Superior temporal gyrus (tissue), 1 donor: ENCODE measurements at regions not wholly inside any gene's neighbourhood (a gene's known extent, or its start where the extent isn't known, plus 50 kb on each side); places are given as distances from the start of the nearest gene placed in this dataset.

Experiments
- DNase-seq: peaks from one replicate; pipeline ENCODE4 v3.0.0-alpha.2; 2016; ENCODE audit errors: extremely low spot score

DNA sequence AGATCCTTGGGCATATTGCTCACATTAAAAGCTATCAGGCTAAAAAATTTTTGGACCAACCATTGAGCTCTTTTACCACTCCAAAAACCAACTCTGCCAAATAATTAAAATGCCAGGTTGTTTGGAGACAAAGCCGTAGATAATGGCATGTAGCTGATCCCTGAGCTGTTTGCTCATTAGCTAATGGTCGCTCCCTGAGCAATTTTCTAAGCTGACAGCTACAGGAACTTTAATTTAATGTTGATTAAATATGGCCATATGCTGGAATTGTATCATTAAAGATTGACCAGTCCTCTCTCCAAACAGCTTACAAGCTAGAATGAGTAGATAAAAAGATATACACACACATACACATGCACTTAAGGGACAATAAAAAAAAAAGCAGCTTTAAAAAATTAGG is 216.2 kb upstream of the ARHGAP20 start:
- DNase-seq, result no peak

DNA sequence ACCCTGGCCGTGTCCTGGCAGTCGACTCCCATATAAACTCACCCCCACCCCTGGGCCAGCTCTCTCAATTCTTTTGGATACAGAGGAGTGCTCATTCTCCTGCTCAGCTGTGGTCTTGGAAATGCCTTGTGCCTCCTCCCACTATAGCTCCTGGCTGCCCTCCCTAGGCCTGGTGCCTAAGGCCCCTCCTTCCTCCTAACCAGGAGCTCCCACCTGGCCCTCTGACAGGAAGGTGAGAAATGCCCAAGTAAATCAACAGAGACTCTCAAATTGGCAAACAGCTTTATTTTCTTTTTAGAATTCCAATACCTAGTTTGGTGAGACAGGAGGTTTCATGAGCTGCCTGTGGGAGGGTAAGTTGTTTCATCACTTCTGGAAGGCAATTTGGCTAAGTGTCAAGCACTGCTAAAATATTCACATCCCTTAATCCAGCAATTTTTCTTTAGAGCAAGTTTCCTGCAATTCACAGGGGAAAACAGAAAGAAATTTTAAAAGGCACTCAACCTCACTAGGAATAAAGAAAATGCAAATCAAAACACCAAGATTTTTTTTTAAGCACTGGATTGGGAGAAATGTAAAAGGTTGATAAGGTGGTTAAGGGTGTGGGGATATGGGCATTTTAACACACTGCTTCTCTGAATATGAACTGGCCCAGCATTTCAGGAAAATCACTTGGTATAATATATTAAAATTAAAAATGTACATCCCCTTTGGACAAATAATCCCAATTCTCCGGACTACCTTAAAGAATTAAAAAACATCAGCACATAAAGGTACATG is 209.7 kb upstream of the ARHGAP20 start:
- peak; percentile 43 for DNase-seq

DNA sequence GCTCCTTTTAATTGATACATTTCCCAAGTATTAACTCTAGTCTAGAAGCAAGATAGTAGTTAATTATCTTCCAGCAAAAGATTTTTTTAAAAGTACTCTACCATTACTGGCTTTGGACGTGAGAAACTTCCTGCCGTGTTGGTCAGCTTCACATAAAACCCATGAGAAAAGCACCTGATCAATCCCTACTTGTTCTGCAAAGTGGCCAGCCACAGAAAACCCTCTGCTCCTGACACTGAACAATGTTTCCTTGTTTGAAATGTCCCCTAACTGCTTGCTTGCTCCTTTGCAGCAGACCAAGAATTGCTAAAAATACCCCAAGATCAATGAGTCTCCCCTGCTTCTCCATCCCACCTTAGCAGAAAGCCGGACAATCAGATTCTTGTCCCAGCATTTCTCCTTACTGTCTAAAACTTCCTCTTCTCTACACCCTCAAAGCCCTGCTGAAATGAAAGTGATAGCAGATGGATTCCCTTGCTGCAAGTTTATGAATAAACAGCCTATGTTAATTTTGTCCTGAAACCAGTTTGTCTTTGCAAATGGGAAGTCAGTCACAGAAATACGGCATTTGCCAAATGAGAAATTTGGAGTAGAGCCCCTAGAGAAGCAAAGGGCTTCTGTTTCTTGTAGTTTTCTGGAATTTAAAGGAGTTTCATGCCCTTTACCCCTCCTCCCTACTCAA is 207.1 kb upstream of the ARHGAP20 start:
- no peak for DNase-seq

DNA sequence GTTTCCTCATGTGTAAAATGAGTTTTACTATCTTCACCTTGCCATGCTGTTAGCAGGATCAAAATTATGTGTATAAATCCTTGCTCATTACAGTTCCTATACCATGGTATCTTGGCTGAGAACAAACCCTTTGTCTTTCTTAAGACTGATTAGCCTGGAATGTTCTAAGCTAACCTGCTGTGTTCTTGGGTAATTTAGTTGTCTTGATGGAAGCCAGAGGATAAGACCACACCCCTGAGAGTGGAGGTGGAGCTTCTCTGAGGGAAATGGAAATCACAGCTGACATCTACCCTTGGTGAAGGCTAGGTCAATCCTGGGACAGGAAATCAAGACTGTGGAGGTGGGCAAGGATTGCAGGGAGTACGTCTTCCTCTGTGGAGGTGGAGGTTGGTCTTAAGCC is 206.1 kb upstream of the ARHGAP20 start:
- no peak for DNase-seq

- DNase-seq, result no peak
Measured at GRCh38 chr11:110912437-110912836, 200.2 kb upstream of the ARHGAP20 start.

- no peak for DNase-seq
Measured at GRCh38 chr11:110910384-110910783, 198.1 kb upstream of the ARHGAP20 start.

DNA sequence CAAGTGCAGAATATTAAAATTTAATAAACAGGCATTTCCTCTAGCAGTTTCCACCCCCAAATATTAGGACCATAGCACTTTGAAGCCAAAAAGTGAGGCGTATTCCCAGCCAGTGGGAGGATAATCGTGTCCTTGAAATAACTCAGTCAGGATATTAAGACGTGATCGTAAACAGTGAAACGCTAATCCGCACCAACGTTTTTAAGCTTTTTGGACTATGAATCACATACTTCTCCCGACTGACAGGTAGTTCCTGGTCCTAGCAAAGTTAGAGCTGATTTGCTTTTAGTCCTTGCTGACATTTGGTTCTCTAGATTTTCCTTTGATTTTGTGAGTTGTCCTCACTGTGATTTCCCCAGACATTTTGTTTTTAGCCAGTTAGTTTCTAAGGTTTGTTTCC is 197.1 kb upstream of the ARHGAP20 start:
- DNase-seq, result no peak

- peak; percentile 21 for DNase-seq
Measured at GRCh38 chr11:110908401-110909105, 196.3 kb upstream of the ARHGAP20 start.

GRCh38 chr11:110907629-110908028 is 195.4 kb upstream of the ARHGAP20 start:
- DNase-seq, result no peak

GRCh38 chr11:110903830-110904229 is 191.6 kb upstream of the ARHGAP20 start:
- DNase-seq, result no peak

DNA sequence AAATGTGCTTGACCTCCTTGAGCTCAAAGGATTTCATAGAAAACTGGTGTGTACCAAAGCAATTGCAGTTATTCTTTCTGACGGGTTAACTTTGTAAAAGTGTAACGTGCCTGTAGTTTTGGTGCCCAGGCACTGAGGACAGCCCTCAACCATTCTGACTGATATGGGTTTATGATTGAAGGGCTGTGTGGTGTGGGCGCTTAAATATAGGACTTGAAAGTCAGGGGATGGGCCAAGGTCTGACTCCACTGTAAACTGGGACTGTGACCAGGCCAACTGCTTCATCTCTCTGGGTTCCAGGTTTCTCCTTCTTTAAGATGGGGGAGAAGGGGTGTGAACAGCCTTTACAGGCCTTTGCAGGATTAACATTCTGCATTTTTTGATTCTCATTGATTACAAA is 191.1 kb upstream of the ARHGAP20 start:
- DNase-seq, result no peak

DNA sequence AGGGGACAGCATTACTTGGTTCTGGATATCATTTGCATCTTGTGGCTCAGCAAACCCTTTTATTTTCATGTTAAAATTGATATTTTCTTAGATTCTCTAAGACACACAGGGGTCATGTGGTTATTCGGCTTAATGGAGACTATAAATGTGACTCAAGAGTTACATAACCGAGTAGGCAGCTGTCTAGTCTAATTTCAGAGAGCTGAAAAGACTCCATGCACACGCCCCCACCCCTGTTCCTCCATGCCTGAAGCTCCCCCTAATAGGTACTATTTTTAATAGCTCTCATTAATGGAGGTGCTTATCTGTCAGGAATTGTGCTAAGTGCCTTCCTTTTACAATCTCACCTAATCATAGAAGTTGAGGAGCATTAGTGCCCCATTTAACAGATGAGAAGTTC is 189.2 kb upstream of the ARHGAP20 start:
- DNase-seq, result no peak

DNA sequence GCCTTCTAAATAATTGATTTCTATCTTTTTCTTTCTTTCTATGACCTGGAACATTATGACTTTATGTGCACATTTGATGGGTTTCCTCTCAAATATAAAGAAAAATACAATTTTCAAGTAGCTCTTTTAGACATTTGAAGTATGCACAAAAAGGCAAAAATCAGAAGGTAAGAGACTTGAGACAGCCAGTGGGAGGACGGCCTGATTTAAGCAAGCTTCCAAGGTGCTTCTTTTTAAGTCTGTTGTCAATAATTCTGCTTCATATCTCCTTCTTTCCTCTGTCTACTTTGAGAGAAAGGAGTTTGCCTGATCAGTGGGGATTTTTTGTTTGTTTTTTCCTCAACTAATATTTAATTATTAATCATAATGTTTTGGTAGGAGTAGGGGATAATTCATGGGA is 188.2 kb upstream of the ARHGAP20 start:
- no peak for DNase-seq

DNA sequence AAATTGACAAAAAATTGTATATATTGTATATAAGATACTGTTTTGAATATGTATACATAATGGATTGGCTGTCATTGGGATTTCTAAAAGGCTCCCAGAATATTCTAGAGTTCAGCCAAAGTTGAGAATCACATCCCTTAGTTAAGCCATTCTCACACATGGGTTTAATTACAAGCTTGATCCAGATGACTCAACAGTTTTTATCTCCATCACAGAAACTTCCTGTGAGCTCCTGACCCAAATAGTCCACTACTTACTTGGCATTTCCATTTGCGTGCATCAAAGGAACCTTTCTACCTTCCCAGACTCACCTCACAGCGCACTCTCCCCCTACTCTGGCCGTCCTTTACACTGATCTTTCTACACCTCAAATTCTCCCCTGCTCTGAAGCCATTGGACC is 184.8 kb upstream of the ARHGAP20 start:
- no peak for DNase-seq

- DNase-seq, result no peak
Measured at GRCh38 chr11:110896358-110896757, 184.1 kb upstream of the ARHGAP20 start.

DNA sequence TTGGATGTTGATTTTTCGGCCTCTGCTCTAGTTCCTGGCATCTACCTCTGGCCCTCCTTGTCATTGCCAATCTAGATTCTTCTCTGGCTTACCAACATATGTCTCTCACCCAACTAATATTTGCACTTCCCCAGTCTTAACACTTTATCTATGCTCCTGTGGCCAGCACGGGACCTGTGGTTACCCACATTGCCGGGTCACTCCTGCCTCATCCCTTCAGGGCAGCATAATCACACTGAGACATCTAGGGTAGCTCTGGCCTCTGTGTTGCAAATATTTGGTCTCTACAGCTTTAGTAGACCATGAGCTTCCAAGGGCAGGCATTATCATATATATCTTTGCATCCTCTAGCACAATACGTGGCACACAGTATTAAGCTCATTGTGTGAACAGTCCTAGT is 182.0 kb upstream of the ARHGAP20 start:
- DNase-seq, result no peak

DNA sequence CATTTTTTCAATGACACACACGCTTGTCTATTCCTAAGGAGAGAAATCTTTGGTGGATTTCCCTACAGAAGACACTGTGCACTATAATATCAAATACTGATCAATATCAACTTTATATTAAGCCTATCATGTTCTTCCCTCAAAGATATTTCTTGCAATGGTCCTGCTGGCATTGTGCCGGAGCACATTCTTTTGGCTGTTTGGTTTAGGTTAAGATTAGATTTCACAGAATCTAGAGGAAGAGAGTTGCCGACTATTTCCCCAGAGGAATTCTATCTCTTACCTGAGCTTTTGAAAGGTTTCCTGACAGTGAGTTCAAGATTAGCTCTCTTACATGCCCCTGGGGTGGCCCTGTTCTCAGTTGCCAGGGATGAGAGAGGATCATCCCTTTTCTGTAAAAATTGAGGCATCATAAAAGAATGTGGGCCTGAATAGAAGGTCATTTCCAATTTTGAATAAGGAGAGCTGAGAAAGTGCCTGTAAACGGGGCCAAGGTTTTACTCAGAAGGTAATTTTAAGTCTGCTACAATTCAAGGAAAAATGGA is 180.6 kb upstream of the ARHGAP20 start:
- no peak for DNase-seq

- DNase-seq, result no peak
Measured at GRCh38 chr11:110891411-110891810, 179.2 kb upstream of the ARHGAP20 start.

DNA sequence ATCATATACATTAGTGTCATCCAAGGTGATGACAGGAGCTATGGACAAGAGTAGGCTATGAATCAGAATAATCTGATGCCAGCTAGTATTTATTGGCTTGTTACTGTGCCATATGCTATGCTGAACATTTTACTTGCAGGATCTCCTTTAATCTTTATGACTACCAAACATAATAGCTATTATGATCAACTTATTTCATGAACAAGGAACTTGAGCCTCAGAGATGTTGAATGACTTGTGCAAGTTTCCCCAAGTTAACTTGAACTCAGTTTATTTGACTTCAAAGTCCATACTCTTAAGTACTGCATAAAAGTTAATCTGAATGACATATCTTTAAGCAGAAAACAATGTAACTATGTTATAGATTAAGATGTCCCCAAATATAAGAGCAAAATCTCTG is 178.8 kb upstream of the ARHGAP20 start:
- DNase-seq, result no peak

DNA sequence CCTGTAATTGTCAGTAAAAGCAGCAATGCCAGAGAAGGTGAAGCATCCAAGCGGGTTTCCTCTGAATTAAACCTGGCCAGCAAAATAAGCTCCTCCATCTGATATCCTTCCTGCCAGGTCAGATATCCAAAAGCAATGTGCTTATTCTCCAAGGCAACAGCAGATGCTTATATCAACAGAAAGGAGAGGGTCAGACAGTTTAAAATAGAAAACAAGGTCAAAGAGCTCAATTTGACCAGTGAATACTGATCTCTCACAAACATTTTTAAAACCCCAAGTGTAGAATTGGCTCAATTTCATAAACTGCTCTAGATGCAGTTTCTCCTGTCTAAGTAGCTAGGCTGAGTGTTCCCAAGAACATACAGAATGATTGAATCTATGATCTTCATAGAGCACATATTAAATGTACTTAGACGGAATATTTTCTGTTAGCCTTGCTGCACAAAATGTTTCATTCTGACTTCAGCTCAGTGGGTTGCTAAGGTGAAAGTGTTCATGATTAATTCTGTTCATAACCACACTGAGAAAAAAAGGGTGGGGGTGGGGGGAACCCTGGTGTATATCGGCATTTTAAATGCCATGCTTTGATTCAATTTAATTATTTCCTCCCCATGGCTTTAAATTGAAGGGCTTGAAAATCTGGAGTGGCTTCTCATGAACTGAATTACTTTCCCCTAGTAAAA is 174.2 kb upstream of the ARHGAP20 start:
- DNase-seq, result no peak

DNA sequence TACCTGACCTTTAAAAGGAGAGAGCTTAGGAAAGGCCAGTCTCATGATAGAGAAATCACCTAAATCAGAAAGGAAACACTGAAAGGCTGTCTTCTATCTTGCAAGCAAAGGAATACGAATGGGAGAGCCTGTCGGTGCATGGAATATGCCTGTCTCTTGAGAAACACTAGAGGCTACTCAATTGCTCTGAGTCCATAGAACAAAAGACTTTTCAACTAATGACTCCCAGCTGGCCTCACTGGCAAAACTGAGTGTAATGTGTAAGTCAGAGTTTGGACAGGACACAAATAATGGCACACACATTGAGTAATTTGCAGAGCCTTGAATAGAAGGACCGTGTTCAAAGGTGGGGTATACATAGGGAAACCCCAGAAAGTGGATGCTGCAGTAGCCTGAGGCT is 171.0 kb upstream of the ARHGAP20 start:
- peak; percentile 53 for DNase-seq

DNA sequence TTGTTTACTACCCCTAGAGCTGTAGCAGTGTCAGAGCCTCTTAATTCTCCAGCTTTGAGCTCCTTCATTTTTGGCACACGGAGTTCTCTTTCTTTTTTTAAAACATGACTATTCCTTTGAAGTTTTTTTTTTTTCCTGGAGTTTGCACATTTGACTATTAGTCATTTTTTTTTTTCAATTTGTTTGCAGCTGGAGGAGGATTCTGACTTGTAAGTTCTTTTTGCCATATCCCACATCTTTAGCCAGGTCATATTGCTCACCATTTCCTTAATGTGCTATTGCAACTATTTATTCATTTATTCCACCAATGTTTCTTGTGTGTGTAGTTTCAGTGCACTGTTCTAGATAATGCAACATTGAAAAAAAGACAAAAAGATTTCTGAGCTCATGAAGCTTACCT is 166.3 kb upstream of the ARHGAP20 start:
- no peak for DNase-seq
